Mammary epithelial cell (primary cell): ENCODE measurements at regions not wholly inside any gene's neighbourhood (a gene's known extent, or its start where the extent isn't known, plus 50 kb on each side); places are given as distances from the start of the nearest gene placed in this dataset.

ENCODE experiments used
- EZH2 ChIP-seq: IDR thresholded peaks from 2 replicates; pipeline ENCODE4 v1.6.1; 2012; ENCODE audit warnings: low read length, inconsistent platforms, borderline replicate concordance
- TF ChIP-seq, protein P1 (sequence below), 2 donors: IDR thresholded peaks in 1 of 2; conservative IDR thresholded peaks in 1 of 2; 2 replicates each; pipeline ENCODE4 v1.5.1; 2011 to 2012; ENCODE audit warnings: inconsistent platforms in 2 of 2, low read length in 2 of 2, mild to moderate bottlenecking in 2 of 2, control low read depth in 1 of 2, low read depth in 1 of 2; ENCODE audit not compliant: insufficient read depth in 1 of 2; ENCODE audit errors: extremely low read depth in 1 of 2

DNA sequence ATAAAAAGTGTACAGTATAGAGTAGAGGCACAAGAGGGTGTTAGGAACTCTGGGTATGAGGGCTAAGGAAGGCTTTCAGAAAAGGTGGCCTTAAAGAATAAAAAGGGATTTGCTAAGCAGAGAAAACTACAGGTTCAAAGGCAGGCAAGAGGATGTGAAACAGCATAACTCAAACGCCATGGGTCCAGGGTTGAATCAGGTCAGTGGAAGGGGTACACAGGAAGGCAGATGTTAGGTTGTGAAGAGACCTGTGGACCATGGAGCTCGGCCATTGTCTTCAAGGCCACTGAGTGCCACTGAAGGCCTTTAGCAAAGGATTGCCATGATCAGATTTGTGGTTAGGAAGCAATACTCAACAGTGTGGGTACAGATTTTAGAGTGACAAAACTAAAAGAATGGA lies 108.2 kb upstream of the FAM98A start:
- TF ChIP-seq EZH2 = no peak
- TF ChIP-seq, protein P1, sequence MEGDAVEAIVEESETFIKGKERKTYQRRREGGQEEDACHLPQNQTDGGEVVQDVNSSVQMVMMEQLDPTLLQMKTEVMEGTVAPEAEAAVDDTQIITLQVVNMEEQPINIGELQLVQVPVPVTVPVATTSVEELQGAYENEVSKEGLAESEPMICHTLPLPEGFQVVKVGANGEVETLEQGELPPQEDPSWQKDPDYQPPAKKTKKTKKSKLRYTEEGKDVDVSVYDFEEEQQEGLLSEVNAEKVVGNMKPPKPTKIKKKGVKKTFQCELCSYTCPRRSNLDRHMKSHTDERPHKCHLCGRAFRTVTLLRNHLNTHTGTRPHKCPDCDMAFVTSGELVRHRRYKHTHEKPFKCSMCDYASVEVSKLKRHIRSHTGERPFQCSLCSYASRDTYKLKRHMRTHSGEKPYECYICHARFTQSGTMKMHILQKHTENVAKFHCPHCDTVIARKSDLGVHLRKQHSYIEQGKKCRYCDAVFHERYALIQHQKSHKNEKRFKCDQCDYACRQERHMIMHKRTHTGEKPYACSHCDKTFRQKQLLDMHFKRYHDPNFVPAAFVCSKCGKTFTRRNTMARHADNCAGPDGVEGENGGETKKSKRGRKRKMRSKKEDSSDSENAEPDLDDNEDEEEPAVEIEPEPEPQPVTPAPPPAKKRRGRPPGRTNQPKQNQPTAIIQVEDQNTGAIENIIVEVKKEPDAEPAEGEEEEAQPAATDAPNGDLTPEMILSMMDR (conservative IDR thresholded peaks at IDR 0.05 in 1 of 2, IDR thresholded peaks at IDR 0.05 in 1 of 2; ENCODE audit: extremely low read depth in 1 of 2, insufficient read depth in 1 of 2, low read depth in 1 of 2, low read length in 2 of 2) = no peak
